Liver (tissue), 3 donors: ENCODE measurements at regions not wholly inside any gene's neighbourhood (a gene's known extent, or its start where the extent isn't known, plus 50 kb on each side); places are given as distances from the start of the nearest gene placed in this dataset.

Experiments
- TAF1 ChIP-seq: conservative IDR thresholded peaks from 2 replicates; pipeline ENCODE4 v1.6.1; 2016; ENCODE audit warnings: antibody characterized with exemption, mild to moderate bottlenecking
- TF ChIP-seq, protein P1 (sequence below): IDR thresholded peaks from 2 replicates; pipeline ENCODE4 v1.6.1; 2016; ENCODE audit warnings: antibody characterized with exemption
- TF ChIP-seq, protein P2 (sequence below): fragments of 150-350 bp; IDR thresholded peaks from 2 replicates; pipeline ENCODE4 v1.5.1; 2017; ENCODE audit warnings: improper control_type of control experiment, low read depth, low read length; ENCODE audit not compliant: missing input control
- donor health status: healthy.
- donor health status: healthy.

DNA sequence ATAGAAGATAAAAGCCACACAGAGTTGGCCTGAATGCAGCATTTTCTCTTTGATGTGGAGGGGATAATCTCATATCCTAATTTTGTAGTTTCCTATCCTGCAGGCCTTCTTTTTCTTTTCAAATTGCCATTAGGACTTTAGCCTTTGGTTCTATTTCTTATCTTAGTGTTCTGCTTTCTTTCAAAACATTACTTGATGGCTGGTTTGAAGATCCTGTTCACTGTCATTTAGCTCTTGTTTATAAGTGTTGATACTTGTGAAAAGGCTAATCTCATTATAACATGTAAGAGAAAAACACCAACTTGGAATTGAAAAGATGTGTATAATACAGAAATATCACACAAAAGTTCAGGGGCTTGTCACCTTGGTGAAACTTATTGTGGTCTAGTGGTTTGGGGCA, 54.6 kb upstream of the PKIB start:
- TF ChIP-seq, protein P1, sequence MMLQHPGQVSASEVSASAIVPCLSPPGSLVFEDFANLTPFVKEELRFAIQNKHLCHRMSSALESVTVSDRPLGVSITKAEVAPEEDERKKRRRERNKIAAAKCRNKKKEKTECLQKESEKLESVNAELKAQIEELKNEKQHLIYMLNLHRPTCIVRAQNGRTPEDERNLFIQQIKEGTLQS, result no peak
- TF ChIP-seq, protein P2, sequence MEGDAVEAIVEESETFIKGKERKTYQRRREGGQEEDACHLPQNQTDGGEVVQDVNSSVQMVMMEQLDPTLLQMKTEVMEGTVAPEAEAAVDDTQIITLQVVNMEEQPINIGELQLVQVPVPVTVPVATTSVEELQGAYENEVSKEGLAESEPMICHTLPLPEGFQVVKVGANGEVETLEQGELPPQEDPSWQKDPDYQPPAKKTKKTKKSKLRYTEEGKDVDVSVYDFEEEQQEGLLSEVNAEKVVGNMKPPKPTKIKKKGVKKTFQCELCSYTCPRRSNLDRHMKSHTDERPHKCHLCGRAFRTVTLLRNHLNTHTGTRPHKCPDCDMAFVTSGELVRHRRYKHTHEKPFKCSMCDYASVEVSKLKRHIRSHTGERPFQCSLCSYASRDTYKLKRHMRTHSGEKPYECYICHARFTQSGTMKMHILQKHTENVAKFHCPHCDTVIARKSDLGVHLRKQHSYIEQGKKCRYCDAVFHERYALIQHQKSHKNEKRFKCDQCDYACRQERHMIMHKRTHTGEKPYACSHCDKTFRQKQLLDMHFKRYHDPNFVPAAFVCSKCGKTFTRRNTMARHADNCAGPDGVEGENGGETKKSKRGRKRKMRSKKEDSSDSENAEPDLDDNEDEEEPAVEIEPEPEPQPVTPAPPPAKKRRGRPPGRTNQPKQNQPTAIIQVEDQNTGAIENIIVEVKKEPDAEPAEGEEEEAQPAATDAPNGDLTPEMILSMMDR, result no peak
- no peak for TF ChIP-seq TAF1
